Transverse colon (tissue), 4 donors: ENCODE measurements at regions not wholly inside any gene's neighbourhood (a gene's known extent, or its start where the extent isn't known, plus 50 kb on each side); places are given as distances from the start of the nearest gene placed in this dataset.

Experiments used
- EP300 ChIP-seq: sonication (generic); formaldehyde crosslinking; IDR thresholded peaks from one replicate; pipeline ENCODE4 v1.6.1; 2017; ENCODE audit warnings: antibody characterized with exemption, low read depth
- POLR2A ChIP-seq: fragments of 450-650 bp; IDR thresholded peaks from one replicate; pipeline ENCODE4 v1.6.1; 2016; ENCODE audit warnings: antibody characterized with exemption, mild to moderate bottlenecking, moderate library complexity
- POLR2AphosphoS5 ChIP-seq, 3 donors: sonication (generic); formaldehyde crosslinking; IDR thresholded peaks; one replicate each; pipeline ENCODE4 v1.6.1; 2016; ENCODE audit warnings: antibody characterized with exemption in 3 of 3
- TF ChIP-seq, protein P1 (sequence below), 5 experiments: fragments of 200-600 bp in 3 of 5; fragments of 450-650 bp in 2 of 5; sonication (generic) in 3 of 5; IDR thresholded peaks; 1 replicate in 2 of 5; 2 replicates in 3 of 5; pipeline ENCODE4 v1.5.1; 2016 to 2017; ENCODE audit warnings: antibody characterized with exemption in 5 of 5, inconsistent platforms in 3 of 5, mild to moderate bottlenecking in 2 of 5, moderate library complexity in 1 of 5

DNA sequence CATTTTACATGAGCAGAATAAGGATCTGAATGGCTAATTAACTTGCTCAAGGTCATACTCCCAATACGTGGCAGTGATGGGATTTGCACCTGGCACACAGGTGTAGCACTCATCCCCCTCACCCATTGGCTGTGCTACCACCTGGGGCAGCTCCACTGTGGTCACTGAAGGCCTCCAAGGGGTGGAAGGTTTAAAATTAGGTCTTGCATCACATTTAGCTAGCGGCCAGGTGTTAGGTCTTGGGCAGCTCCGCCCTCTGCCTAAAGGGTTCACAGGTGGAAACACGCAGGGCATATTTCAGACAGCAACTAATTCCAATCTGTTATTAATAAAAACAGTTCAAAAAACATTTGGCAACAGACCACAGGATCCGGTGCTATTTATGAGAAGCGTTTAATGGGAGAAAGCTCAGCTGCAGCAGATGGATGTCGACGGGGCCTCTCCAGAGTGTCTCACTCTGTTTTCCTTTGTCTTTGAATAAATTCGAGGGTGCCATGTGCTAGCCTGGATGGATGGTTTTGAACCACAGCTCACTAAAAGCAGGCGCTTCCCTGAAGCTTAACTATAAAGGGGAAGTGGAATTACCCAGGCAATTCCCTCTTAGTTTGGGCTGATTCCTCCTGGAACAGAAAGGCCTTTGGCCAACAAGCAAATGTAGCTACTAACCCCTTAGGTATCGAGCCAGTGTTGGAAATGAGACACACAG is 1017.6 kb downstream of the TYW1 start:
- no peak for TF ChIP-seq POLR2A
- TF ChIP-seq, protein P1, sequence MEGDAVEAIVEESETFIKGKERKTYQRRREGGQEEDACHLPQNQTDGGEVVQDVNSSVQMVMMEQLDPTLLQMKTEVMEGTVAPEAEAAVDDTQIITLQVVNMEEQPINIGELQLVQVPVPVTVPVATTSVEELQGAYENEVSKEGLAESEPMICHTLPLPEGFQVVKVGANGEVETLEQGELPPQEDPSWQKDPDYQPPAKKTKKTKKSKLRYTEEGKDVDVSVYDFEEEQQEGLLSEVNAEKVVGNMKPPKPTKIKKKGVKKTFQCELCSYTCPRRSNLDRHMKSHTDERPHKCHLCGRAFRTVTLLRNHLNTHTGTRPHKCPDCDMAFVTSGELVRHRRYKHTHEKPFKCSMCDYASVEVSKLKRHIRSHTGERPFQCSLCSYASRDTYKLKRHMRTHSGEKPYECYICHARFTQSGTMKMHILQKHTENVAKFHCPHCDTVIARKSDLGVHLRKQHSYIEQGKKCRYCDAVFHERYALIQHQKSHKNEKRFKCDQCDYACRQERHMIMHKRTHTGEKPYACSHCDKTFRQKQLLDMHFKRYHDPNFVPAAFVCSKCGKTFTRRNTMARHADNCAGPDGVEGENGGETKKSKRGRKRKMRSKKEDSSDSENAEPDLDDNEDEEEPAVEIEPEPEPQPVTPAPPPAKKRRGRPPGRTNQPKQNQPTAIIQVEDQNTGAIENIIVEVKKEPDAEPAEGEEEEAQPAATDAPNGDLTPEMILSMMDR (IDR thresholded peaks at IDR 0.05) = no peak
- no peak for TF ChIP-seq EP300
- no peak for TF ChIP-seq POLR2AphosphoS5 (IDR thresholded peaks at IDR 0.05)
